Endothelial cell of hepatic sinusoid (primary cell): ENCODE measurements at regions not wholly inside any gene's neighbourhood (a gene's known extent, or its start where the extent isn't known, plus 50 kb on each side); places are given as distances from the start of the nearest gene placed in this dataset.

Experiments used
- in situ Hi-C: cut with HindIII; loops from 2 replicates; pipeline ENCODE4 v1.10.0; 2017; ENCODE audit warnings: low sequenced_read_pairs

GRCh38 chr2:196248467-196249094, 77.2 kb upstream of the STK17B start:
- in situ Hi-C loops: no loop called here

GRCh38 chr2:196249171-196249570, 77.8 kb upstream of the STK17B start:
- in situ Hi-C loops: no loop called here

- in situ Hi-C loops: no loop called here
Measured at GRCh38 chr2:196249860-196250259, 78.5 kb upstream of the STK17B start.

GRCh38 chr2:196251132-196251531, 79.8 kb upstream of the STK17B start:
- in situ Hi-C loops: no loop called here

GRCh38 chr2:196252408-196253115, 81.2 kb upstream of the STK17B start:
- in situ Hi-C loops: no loop called here

- in situ Hi-C loops: no loop called here
Measured at GRCh38 chr2:196253116-196253480, 81.7 kb upstream of the STK17B start.

GRCh38 chr2:196256585-196256984, 85.2 kb upstream of the STK17B start:
- in situ Hi-C loops: no loop called here

- in situ Hi-C loops: no loop called here
Measured at GRCh38 chr2:196257086-196257485, 85.7 kb upstream of the STK17B start.

- in situ Hi-C loops: no loop called here
Measured at GRCh38 chr2:196258407-196258806, 87.0 kb upstream of the STK17B start.

- in situ Hi-C loops: no loop called here
Measured at GRCh38 chr2:196259507-196260481, 88.4 kb upstream of the STK17B start.

- in situ Hi-C loops: no loop called here
Measured at GRCh38 chr2:196260546-196260945, 89.2 kb upstream of the STK17B start.

- in situ Hi-C loops: no loop called here
Measured at GRCh38 chr2:196262606-196263005, 91.2 kb upstream of the STK17B start.

- in situ Hi-C loops: no loop called here
Measured at GRCh38 chr2:196263181-196263747, 91.9 kb upstream of the STK17B start.

- in situ Hi-C loops: no loop called here
Measured at GRCh38 chr2:196266351-196266750, 95.0 kb upstream of the STK17B start.

GRCh38 chr2:196266855-196267254, 95.5 kb upstream of the STK17B start:
- in situ Hi-C loops: no loop called here

GRCh38 chr2:196268025-196268424, 96.6 kb upstream of the STK17B start:
- in situ Hi-C loops: no loop called here

- in situ Hi-C loops: no loop called here
Measured at GRCh38 chr2:196268538-196269338, 97.4 kb upstream of the STK17B start.

GRCh38 chr2:196271795-196272194, 100.4 kb upstream of the STK17B start:
- in situ Hi-C loops: no loop called here

- in situ Hi-C loops: no loop called here
Measured at GRCh38 chr2:196274387-196274809, 103.0 kb upstream of the STK17B start.

GRCh38 chr2:196275646-196276352, 104.4 kb upstream of the STK17B start:
- in situ Hi-C loops: loop anchor here (5.0 kb wide), 3 partner anchors 33 to 188 kb away; no protein-coding TSS in a partner anchor
